ENCODE measurements at regions not wholly inside any gene's neighbourhood (a gene's known extent, or its start where the extent isn't known, plus 50 kb on each side); places are given as distances from the start of the nearest gene placed in this dataset.

GRCh38 chr21:38203229-38203628, 53.6 kb upstream of the KCNJ15 start:
- DNase-seq: no peak

- no peak for DNase-seq
Measured at GRCh38 chr21:38205940-38206339, 50.9 kb upstream of the KCNJ15 start.

GRCh38 chr21:38206646-38207045, 50.1 kb upstream of the KCNJ15 start:
- no peak for DNase-seq

All from activated CD4-positive, alpha-beta T cell treated with anti-CD3 and anti-CD28 coated beads, Interleukin-2, amount 50 U/mL, for 4 hours (primary cell).